ENCODE measurements at regions not wholly inside any gene's neighbourhood (a gene's known extent, or its start where the extent isn't known, plus 50 kb on each side); places are given as distances from the start of the nearest gene placed in this dataset.

DNA sequence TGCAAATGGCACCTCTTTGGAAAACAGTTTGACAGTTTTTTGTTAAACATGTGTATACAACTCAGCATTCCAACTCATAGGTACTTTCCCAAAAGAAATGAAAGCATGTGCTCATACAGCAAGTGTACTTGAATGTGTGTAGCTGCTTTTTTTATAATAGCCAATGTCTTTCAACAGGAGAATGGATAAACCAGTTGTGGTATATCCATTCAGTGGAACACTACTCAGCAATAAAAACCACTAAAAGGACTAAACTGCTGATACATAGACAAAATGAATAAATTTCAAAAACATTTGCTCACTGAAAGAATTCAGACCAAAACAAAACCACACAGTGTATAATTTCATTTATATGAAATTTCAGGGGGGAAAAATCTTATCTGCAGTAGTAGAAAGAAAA, 267.3 kb downstream of the NR2F1-AS1 start:
- Histone ChIP-seq H3K27ac (ENCODE audit: low read depth in 2 of 2, low read length in 2 of 2) (no peak overlapping the region), H3K4me1 (ENCODE audit: control insufficient read depth in 2 of 3, insufficient read depth in 2 of 3, low read depth in 1 of 3, low read length in 3 of 3) (no peaks in the 10 kb centered on the region), H3K9ac (ENCODE audit: low read length in 3 of 3) (no peak overlapping the region), H3K36me3 (ENCODE audit: control insufficient read depth in 2 of 3, insufficient read depth in 3 of 3, low read length in 3 of 3) (no peaks in the 10 kb centered on the region), H3K27me3 (ENCODE audit: control insufficient read depth, insufficient read depth, low read length) (no peaks in the 10 kb centered on the region), H3K9me3 (ENCODE audit: control insufficient read depth in 2 of 3, insufficient read depth in 1 of 3, low read length in 3 of 3) (no peaks in the 10 kb centered on the region), H3K4me3 (ENCODE audit: low read length in 3 of 3) (no peak overlapping the region)
- intact Hi-C loops (cut with DNase I), result no loop called here
- FAIRE-seq, result no peak
- DNase-seq, result no peak
- TF ChIP-seq, protein P1, sequence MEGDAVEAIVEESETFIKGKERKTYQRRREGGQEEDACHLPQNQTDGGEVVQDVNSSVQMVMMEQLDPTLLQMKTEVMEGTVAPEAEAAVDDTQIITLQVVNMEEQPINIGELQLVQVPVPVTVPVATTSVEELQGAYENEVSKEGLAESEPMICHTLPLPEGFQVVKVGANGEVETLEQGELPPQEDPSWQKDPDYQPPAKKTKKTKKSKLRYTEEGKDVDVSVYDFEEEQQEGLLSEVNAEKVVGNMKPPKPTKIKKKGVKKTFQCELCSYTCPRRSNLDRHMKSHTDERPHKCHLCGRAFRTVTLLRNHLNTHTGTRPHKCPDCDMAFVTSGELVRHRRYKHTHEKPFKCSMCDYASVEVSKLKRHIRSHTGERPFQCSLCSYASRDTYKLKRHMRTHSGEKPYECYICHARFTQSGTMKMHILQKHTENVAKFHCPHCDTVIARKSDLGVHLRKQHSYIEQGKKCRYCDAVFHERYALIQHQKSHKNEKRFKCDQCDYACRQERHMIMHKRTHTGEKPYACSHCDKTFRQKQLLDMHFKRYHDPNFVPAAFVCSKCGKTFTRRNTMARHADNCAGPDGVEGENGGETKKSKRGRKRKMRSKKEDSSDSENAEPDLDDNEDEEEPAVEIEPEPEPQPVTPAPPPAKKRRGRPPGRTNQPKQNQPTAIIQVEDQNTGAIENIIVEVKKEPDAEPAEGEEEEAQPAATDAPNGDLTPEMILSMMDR (IDR thresholded peaks at IDR 0.05; ENCODE audit: borderline replicate concordance, extremely low read depth, insufficient read depth), result no peak

DNA sequence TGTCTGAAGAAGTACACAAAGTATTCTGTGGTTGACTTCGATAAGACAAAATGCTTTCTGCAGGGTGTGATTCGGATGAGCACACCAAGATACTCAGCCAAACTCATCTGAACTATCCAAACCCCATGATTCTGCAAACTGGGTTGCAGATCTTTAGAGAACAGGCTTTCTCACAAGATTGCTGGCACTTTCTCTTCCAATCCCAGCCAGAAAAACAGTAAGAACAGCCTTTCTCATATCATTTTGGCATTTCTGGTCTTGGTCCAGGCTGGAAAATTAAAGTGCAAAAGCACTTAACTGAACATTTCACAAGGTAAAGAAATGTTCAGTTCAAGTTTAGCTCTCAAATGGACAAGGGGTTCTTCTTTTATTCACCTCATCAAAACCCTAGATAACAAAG, 269.1 kb downstream of the NR2F1-AS1 start:
- H3K27ac ChIP-seq (ENCODE audit: low read depth in 2 of 2, low read length in 2 of 2), result no peak overlapping the region
- no peak overlapping the region for H3K9ac ChIP-seq (ENCODE audit: low read length in 3 of 3)
- no peaks in the 10 kb centered on the region for H3K27me3 ChIP-seq (ENCODE audit: control insufficient read depth, insufficient read depth, low read length)
- no peaks in the 10 kb centered on the region for H3K36me3 ChIP-seq (ENCODE audit: control insufficient read depth in 2 of 3, insufficient read depth in 3 of 3, low read length in 3 of 3)
- H3K4me3 ChIP-seq (ENCODE audit: low read length in 3 of 3), result no peak overlapping the region
- H3K4me1 ChIP-seq (ENCODE audit: control insufficient read depth in 2 of 3, insufficient read depth in 2 of 3, low read depth in 1 of 3, low read length in 3 of 3), result no peaks in the 10 kb centered on the region
- TF ChIP-seq, protein P1 (IDR thresholded peaks at IDR 0.05; ENCODE audit: borderline replicate concordance, extremely low read depth, insufficient read depth), result no peak
- H3K9me3 ChIP-seq (ENCODE audit: control insufficient read depth in 2 of 3, insufficient read depth in 1 of 3, low read length in 3 of 3), result no peaks in the 10 kb centered on the region
- intact Hi-C loops (cut with DNase I), result no loop called here
- DNase-seq (no peak), FAIRE-seq (no peak)

DNA sequence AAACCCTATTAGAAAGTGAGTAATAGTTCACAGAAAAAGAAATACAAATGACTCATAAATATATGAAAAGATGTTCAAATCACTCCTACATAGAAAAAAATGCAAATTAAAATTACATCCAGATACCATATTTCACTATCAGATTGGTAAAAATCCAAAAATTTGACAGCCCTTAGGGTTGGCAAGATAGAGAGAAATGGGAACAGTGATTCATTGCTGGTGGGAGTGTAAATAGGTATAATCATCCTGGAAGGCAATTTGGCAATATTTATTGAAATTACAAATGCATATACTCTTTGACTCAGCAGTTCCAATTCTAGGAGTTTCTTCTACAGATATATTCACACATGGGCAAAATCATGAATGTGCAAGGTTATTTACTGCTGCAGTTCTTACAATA, 273.5 kb downstream of the NR2F1-AS1 start:
- intact Hi-C loops (cut with DNase I), result no loop called here
- DNase-seq (no peak), FAIRE-seq (no peak)
- TF ChIP-seq, protein P1 (IDR thresholded peaks at IDR 0.05; ENCODE audit: borderline replicate concordance, extremely low read depth, insufficient read depth), result no peak
- no peak overlapping the region for H3K9ac ChIP-seq (ENCODE audit: low read length in 3 of 3)
- H3K4me3 ChIP-seq (ENCODE audit: low read length in 3 of 3), result no peak overlapping the region
- no peak overlapping the region for H3K27ac ChIP-seq (ENCODE audit: low read depth in 2 of 2, low read length in 2 of 2)
- no peaks in the 10 kb centered on the region for H3K9me3 ChIP-seq (ENCODE audit: control insufficient read depth in 2 of 3, insufficient read depth in 1 of 3, low read length in 3 of 3)
- H3K36me3 ChIP-seq (ENCODE audit: control insufficient read depth in 2 of 3, insufficient read depth in 3 of 3, low read length in 3 of 3), result no peaks in the 10 kb centered on the region
- H3K4me1 ChIP-seq (ENCODE audit: control insufficient read depth in 2 of 3, insufficient read depth in 2 of 3, low read depth in 1 of 3, low read length in 3 of 3), result no peaks in the 10 kb centered on the region
- H3K27me3 ChIP-seq (ENCODE audit: control insufficient read depth, insufficient read depth, low read length), result no peaks in the 10 kb centered on the region

DNA sequence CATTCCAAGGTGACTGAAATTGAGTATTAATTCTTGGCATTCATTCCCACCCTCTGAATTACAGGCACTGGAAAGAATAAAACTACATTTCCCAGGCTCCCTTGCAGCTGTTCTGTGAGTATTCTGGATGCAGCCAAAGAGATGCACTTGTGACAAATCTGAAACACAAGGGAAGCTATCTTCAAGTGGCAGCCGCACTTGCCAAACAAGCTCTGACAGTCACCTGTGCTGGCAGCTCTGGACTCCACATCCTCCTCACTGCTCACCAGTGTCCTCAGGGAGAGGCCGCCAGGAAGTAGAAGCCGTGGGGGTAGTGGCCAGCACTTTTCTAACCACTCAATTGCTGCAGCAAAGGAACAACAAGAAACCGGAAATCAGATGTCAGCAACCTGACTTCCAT, 275.0 kb downstream of the NR2F1-AS1 start:
- Histone ChIP-seq H3K36me3 (ENCODE audit: control insufficient read depth in 2 of 3, insufficient read depth in 3 of 3, low read length in 3 of 3) (no peaks in the 10 kb centered on the region), H3K4me1 (ENCODE audit: control insufficient read depth in 2 of 3, insufficient read depth in 2 of 3, low read depth in 1 of 3, low read length in 3 of 3) (no peaks in the 10 kb centered on the region), H3K4me3 (ENCODE audit: low read length in 3 of 3) (no peak overlapping the region), H3K9me3 (ENCODE audit: control insufficient read depth in 2 of 3, insufficient read depth in 1 of 3, low read length in 3 of 3) (no peaks in the 10 kb centered on the region), H3K27ac (ENCODE audit: low read depth in 2 of 2, low read length in 2 of 2) (no peak overlapping the region), H3K27me3 (ENCODE audit: control insufficient read depth, insufficient read depth, low read length) (no peaks in the 10 kb centered on the region), H3K9ac (ENCODE audit: low read length in 3 of 3) (no peak overlapping the region)
- TF ChIP-seq, protein P1 (IDR thresholded peaks at IDR 0.05; ENCODE audit: borderline replicate concordance, extremely low read depth, insufficient read depth), result no peak
- FAIRE-seq, result no peak
- intact Hi-C loops (cut with DNase I), result no loop called here
- peak in 2 of 5 donors; percentile 10 to 37 for DNase-seq
